HepG2 (cell line): ENCODE measurements at regions not wholly inside any gene's neighbourhood (a gene's known extent, or its start where the extent isn't known, plus 50 kb on each side); places are given as distances from the start of the nearest gene placed in this dataset.

Source experiments
- ATAC-seq: fragments of 200-7000 bp; cut with Tn5 transposase; 3 replicates; pipeline ENCODE4 v1.9.1; 2020; ENCODE audit warnings: mild to moderate bottlenecking, moderate library complexity
- BruUV-seq: library from RNA; stranded (reverse); fragments of 400-500 nt; replicated peaks from 2 replicates; lab custom pipeline; 2021; lab: Mats Ljungman, UMichigan
- CTCF ChIA-PET: fragments of 300-600 bp; formaldehyde crosslinking; extraction: SDS; loops from one replicate; lab custom pipeline; 2021; ENCODE audit warnings: low total read pairs, inconsistent platforms, low intra/inter-chr PET ratio; lab: Yijun Ruan, JAX
- POLR2A ChIA-PET: fragments of 350-600 bp; sonication (Branson Sonifier 250); formaldehyde crosslinking; loops from one replicate; lab custom pipeline; 2020; ENCODE audit warnings: antibody characterized with exemption, inconsistent platforms; lab: Yijun Ruan, JAX
- DNase-seq: peaks from one replicate; pipeline ENCODE4 v3.0.0-alpha.2; 2015; ENCODE audit warnings: low spot score
- FAIRE-seq: peaks from 3 replicates; lab custom pipeline; 2011; peaks lifted over from hg19 to GRCh38; lab: Jason Lieb, UNC
- H2AFZ ChIP-seq: one replicate; pipeline ENCODE4 v1.6.1; 2011; ENCODE audit warnings: low read length, inconsistent platforms
- H3K27ac ChIP-seq: fragments of 300-600 bp; 3 replicates; pipeline ENCODE4 v1.8.0; 2011; ENCODE audit warnings: mixed run types, mild to moderate bottlenecking, mixed read lengths, low read length, inconsistent platforms; ENCODE audit not compliant: insufficient read depth; ENCODE audit errors: extremely low read length
- H3K27me3 ChIP-seq, 2 experiments: fragments of 200-600 bp in 1 of 2; 2 replicates in 1 of 2; 3 replicates in 1 of 2; pipeline versions ENCODE4 v1.6.0 to v1.8.0; 2011; ENCODE audit warnings: low read length in 2 of 2, mild to moderate bottlenecking in 2 of 2, moderate library complexity in 2 of 2, inconsistent platforms in 1 of 2; ENCODE audit not compliant: insufficient read depth in 2 of 2, control insufficient read depth in 1 of 2
- H3K36me3 ChIP-seq, 2 experiments: fragments of 200-600 bp in 1 of 2; replicated peaks in 1 of 2; 2 replicates in 1 of 2; 3 replicates in 1 of 2; pipeline versions ENCODE4 v1.5.1 to v1.8.0; 2011; ENCODE audit warnings: low read length in 2 of 2, inconsistent platforms in 1 of 2; ENCODE audit not compliant: insufficient read depth in 2 of 2, control insufficient read depth in 1 of 2
- H3K4me1 ChIP-seq: 2 replicates; pipeline ENCODE4 v1.5.1; 2012; ENCODE audit warnings: low read length, inconsistent platforms; ENCODE audit not compliant: insufficient read depth
- H3K4me2 ChIP-seq: 2 replicates; pipeline ENCODE4 v1.6.0; 2011; ENCODE audit warnings: low read depth, low read length, inconsistent platforms
- H3K4me3 ChIP-seq, 3 experiments: fragments of 200-600 bp in 1 of 3; sonication (generic), shearing (Covaris generic) in 1 of 3; replicated peaks in 1 of 3; 2 replicates each; pipeline ENCODE4 v1.5.1; 2011 to 2016; ENCODE audit warnings: low read length in 3 of 3, inconsistent platforms in 2 of 3, low read depth in 2 of 3, mild to moderate bottlenecking in 2 of 3, control low read depth in 1 of 3, mixed read lengths in 1 of 3; ENCODE audit not compliant: insufficient read depth in 1 of 3
- H3K79me2 ChIP-seq: one replicate; pipeline ENCODE4 v1.6.1; 2011; ENCODE audit warnings: low read length, inconsistent platforms; ENCODE audit not compliant: insufficient read depth
- H3K9ac ChIP-seq: 2 replicates; pipeline ENCODE4 v1.6.0; 2011; ENCODE audit warnings: mild to moderate bottlenecking, low read depth, low read length, inconsistent platforms; ENCODE audit not compliant: insufficient read depth
- H3K9me3 ChIP-seq: 2 replicates; pipeline ENCODE4 v1.5.1; 2012; ENCODE audit warnings: mild to moderate bottlenecking, low read length
- H4K20me1 ChIP-seq: 2 replicates; pipeline ENCODE4 v1.6.0; 2011; ENCODE audit warnings: inconsistent platforms, mild to moderate bottlenecking, low read length, moderate library complexity; ENCODE audit not compliant: insufficient read depth
- ARNT2 ChIP-seq: sonication (generic); formaldehyde crosslinking; IDR thresholded peaks from 2 replicates; pipeline ENCODE4 v1.8.0; 2022; ENCODE audit warnings: mild to moderate bottlenecking, low read depth, missing genetic modification reagents, moderate library complexity
- BHLHE40 ChIP-seq: IDR thresholded peaks from 2 replicates; pipeline ENCODE4 v1.6.1; 2011; ENCODE audit warnings: low read length, improper control_type of control experiment
- ELF1 ChIP-seq: sonication (generic); formaldehyde crosslinking; IDR thresholded peaks from 2 replicates; pipeline ENCODE4 v1.4.0; 2020; ENCODE audit warnings: missing genetic modification reagents
- FOSL1 ChIP-seq: sonication (generic); formaldehyde crosslinking; IDR thresholded peaks from 2 replicates; pipeline ENCODE4 v1.9.0; 2021; ENCODE audit warnings: missing genetic modification reagents, borderline replicate concordance
- NR1H2 ChIP-seq: sonication (generic); formaldehyde crosslinking; IDR thresholded peaks from 2 replicates; pipeline ENCODE4 v1.8.1; 2022; ENCODE audit warnings: low read depth, missing genetic modification reagents, borderline replicate concordance
- RFX1 ChIP-seq: fragments of 450-650 bp; IDR thresholded peaks from 2 replicates; pipeline ENCODE4 v1.6.1; 2017
- SRSF9 ChIP-seq: fragments of 200-400 bp; formaldehyde crosslinking; IDR thresholded peaks from 2 replicates; pipeline ENCODE4 v1.6.1; 2018; ENCODE audit warnings: borderline replicate concordance, mild to moderate bottlenecking, low read depth, low read length; ENCODE audit not compliant: insufficient read depth, poor library complexity, severe bottlenecking
- TEF ChIP-seq: sonication (generic); formaldehyde crosslinking; IDR thresholded peaks from 2 replicates; pipeline ENCODE4 v1.5.0; 2020; ENCODE audit warnings: missing genetic modification reagents
- TFDP2 ChIP-seq: sonication (generic); formaldehyde crosslinking; IDR thresholded peaks from 2 replicates; pipeline ENCODE4 v1.4.0; 2020; ENCODE audit warnings: missing genetic modification reagents
- ZBTB4 ChIP-seq: sonication (generic); formaldehyde crosslinking; IDR thresholded peaks from 2 replicates; pipeline ENCODE4 v1.4.0; 2020; ENCODE audit warnings: missing genetic modification reagents, mild to moderate bottlenecking, borderline replicate concordance
- ZBTB8A ChIP-seq: sonication (generic); formaldehyde crosslinking; IDR thresholded peaks from 2 replicates; pipeline ENCODE4 v1.4.0; 2020; ENCODE audit warnings: mild to moderate bottlenecking, low read depth, missing genetic modification reagents, borderline replicate concordance
- ZC3H13 ChIP-seq: sonication (generic); formaldehyde crosslinking; IDR thresholded peaks from 2 replicates; pipeline ENCODE4 v1.8.1; 2023; ENCODE audit warnings: mild to moderate bottlenecking, missing genetic modification reagents, moderate library complexity
- ZFP62 ChIP-seq: sonication (generic); formaldehyde crosslinking; IDR thresholded peaks from 2 replicates; pipeline ENCODE4 v1.4.0; 2020; ENCODE audit warnings: missing genetic modification reagents
- ZNF354B ChIP-seq: sonication (generic); formaldehyde crosslinking; IDR thresholded peaks from 2 replicates; pipeline ENCODE4 v1.8.0; 2022; ENCODE audit warnings: mild to moderate bottlenecking, missing genetic modification reagents
- ZNF382 ChIP-seq: sonication (generic); formaldehyde crosslinking; IDR thresholded peaks from 2 replicates; pipeline ENCODE4 v1.5.0; 2020; ENCODE audit warnings: missing genetic modification reagents, mild to moderate bottlenecking, borderline replicate concordance
- ZSCAN25 ChIP-seq: sonication (generic); formaldehyde crosslinking; IDR thresholded peaks from 2 replicates; pipeline ENCODE4 v1.8.0; 2022; ENCODE audit warnings: mild to moderate bottlenecking, missing genetic modification reagents
- WGBS: methylation state at CpG from one replicate; pipeline ENCODE4 v1.1.6; 2017; ENCODE audit warnings: low lambda C conversion rate; 5-methylcytosine and 5-hydroxymethylcytosine counted together
- in situ Hi-C: cut with HindIII; loops from 2 replicates; pipeline ENCODE4 v1.10.0; 2017; ENCODE audit warnings: low pct_unique_long_range_greater_than_20kb; ENCODE audit not compliant: extremely low pct_ligation_motif_present
- intact Hi-C: fragments of 100-400 bp; cut with micrococcal nuclease; formaldehyde crosslinking; loops from one replicate; pipeline ENCODE4 v1.10.0; 2022; ENCODE audit not compliant: unreplicated experiment

DNA sequence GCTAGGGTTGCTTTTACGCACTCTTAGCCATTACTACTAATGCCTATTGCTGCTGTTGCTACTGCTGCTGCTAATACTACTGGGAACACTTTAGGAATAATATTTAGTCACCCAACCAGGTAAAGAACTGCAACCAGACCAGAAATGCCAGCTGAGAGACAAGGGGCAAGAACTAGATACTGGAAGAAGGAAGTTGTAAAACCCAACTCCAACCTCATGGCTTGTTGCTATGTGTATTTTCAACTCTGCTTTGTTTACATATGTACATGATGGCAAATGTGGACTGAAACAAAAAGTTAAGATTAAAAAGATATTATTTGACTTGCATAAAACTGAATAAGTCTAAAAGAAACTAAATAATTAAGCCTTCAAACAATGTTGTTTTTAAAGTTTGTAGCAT, 177.7 kb downstream of the GNAT3 start:
- BruUV-seq = no TSS peak
- Histone ChIP-seq H3K4me2 (no peak overlapping the region), H3K9me3 (no peaks in the 10 kb centered on the region), H2AFZ (no peak overlapping the region), H3K9ac (no peak overlapping the region), H3K4me3 (no peak overlapping the region), H3K27me3 (no peaks in the 10 kb centered on the region; a peak in 1 of 5 replicates), H3K79me2 (no peaks in the 10 kb centered on the region), H3K36me3 (no peaks in the 10 kb centered on the region), H3K27ac (no peak overlapping the region)
- ChIA-PET CTCF (no interaction called here), POLR2A (no interaction called here)
- ATAC-seq (no peak), FAIRE-seq (no peak), DNase-seq (no peak)
- WGBS = 5% methylated on average over 1 of the region's 1 CpG
- intact Hi-C loops = no loop called here
- TF ChIP-seq ZNF382 (CRISPR knock-in tag) (no peak), ZBTB8A (CRISPR knock-in tag) (no peak), NR1H2 (CRISPR knock-in tag) (no peak), RFX1 (no peak), ZNF354B (no peak), ZC3H13 (no peak), ZFP62 (CRISPR knock-in tag) (no peak), ELF1 (CRISPR knock-in tag) (no peak)
- TF ChIP-seq, all 625 proteins: peak for 0
- H4K20me1 ChIP-seq = no peaks in the 10 kb centered on the region
- peaks cover 6% of the 10 kb centered on the region for H3K4me1 ChIP-seq
- in situ Hi-C loops = no loop called here

GRCh38 chr7:80333040-80333439, 178.8 kb downstream of the GNAT3 start:
- Histone ChIP-seq H3K27me3 (no peaks in the 10 kb centered on the region; a peak in 1 of 5 replicates), H3K36me3 (no peaks in the 10 kb centered on the region), H3K27ac (no peak overlapping the region), H3K79me2 (no peaks in the 10 kb centered on the region), H2AFZ (no peak overlapping the region), H4K20me1 (no peaks in the 10 kb centered on the region), H3K9me3 (no peaks in the 10 kb centered on the region), H3K4me2 (no peak overlapping the region), H3K4me3 (no peak overlapping the region), H3K9ac (no peak overlapping the region), H3K4me1 (peaks cover 6% of the 10 kb centered on the region)
- DNase-seq (no peak), ATAC-seq (no peak), FAIRE-seq (no peak)
- 44% methylated on average over 1 of the region's 1 CpG for WGBS
- ChIA-PET CTCF (no interaction called here), POLR2A (no interaction called here)
- intact Hi-C loops = no loop called here
- BruUV-seq = no TSS peak
- in situ Hi-C loops = no loop called here
- TF ChIP-seq BHLHE40 (no peak), ARNT2 (CRISPR knock-in tag) (no peak), FOSL1 (CRISPR knock-in tag) (no peak), TEF (CRISPR knock-in tag) (no peak), ZSCAN25 (CRISPR knock-in tag) (no peak), TFDP2 (CRISPR knock-in tag) (no peak), SRSF9 (no peak), ZBTB4 (CRISPR knock-in tag) (no peak)
